Smooth muscle cell (in vitro differentiated cells): ENCODE measurements at regions not wholly inside any gene's neighbourhood (a gene's known extent, or its start where the extent isn't known, plus 50 kb on each side); places are given as distances from the start of the nearest gene placed in this dataset.

Experiments used
- DNase-seq: peaks from one replicate; lab custom pipeline; 2025; ENCODE audit not compliant: unreplicated experiment; lab: John Stamatoyannopoulos, UW
- H2AFZ ChIP-seq: fragments of 200-600 bp; sonication (generic); 2 replicates; pipeline ENCODE4 v1.6.0; 2016; ENCODE audit warnings: antibody characterized with exemption, low read depth, mild to moderate bottlenecking
- H3F3A ChIP-seq: fragments of 200-600 bp; sonication (generic); 2 replicates; pipeline ENCODE4 v1.6.0; 2017; ENCODE audit warnings: antibody characterized with exemption, low read depth
- H3K27ac ChIP-seq: fragments of 200-600 bp; sonication (generic); 2 replicates; pipeline ENCODE4 v1.5.1; 2016; ENCODE audit warnings: low read depth, mild to moderate bottlenecking
- H3K27me3 ChIP-seq: fragments of 200-600 bp; sonication (generic); 2 replicates; pipeline ENCODE4 v1.6.1; 2016; ENCODE audit warnings: low read depth, mild to moderate bottlenecking
- H3K36me3 ChIP-seq: fragments of 200-600 bp; sonication (generic); 2 replicates; pipeline ENCODE4 v1.5.1; 2016; ENCODE audit warnings: low read depth
- H3K4me1 ChIP-seq: fragments of 200-600 bp; sonication (generic); 2 replicates; pipeline ENCODE4 v1.5.1; 2016; ENCODE audit warnings: low read depth
- H3K4me2 ChIP-seq: fragments of 200-600 bp; sonication (generic); 2 replicates; pipeline ENCODE4 v1.6.0; 2016; ENCODE audit warnings: mild to moderate bottlenecking
- H3K4me3 ChIP-seq: fragments of 200-600 bp; sonication (generic); 2 replicates; pipeline ENCODE4 v1.5.1; 2016; ENCODE audit warnings: mild to moderate bottlenecking
- H3K79me2 ChIP-seq: fragments of 200-600 bp; sonication (generic); 2 replicates; pipeline ENCODE4 v1.6.0; 2016; ENCODE audit warnings: low read depth, mild to moderate bottlenecking
- H3K9ac ChIP-seq: fragments of 200-600 bp; sonication (generic); 2 replicates; pipeline ENCODE4 v1.6.0; 2016; ENCODE audit warnings: low read depth
- H3K9me3 ChIP-seq: fragments of 200-600 bp; sonication (generic); replicated peaks from 2 replicates; pipeline ENCODE4 v1.5.1; 2016; ENCODE audit warnings: low read depth
- H4K20me1 ChIP-seq: fragments of 200-600 bp; sonication (generic); 2 replicates; pipeline ENCODE4 v1.6.0; 2016; ENCODE audit warnings: low read depth
- CTCF ChIP-seq: fragments of 200-600 bp; sonication (generic); IDR thresholded peaks from 2 replicates; pipeline ENCODE4 v1.5.1; 2017; ENCODE audit warnings: borderline replicate concordance, mild to moderate bottlenecking, antibody characterized with exemption; ENCODE audit not compliant: insufficient read depth, poor library complexity, severe bottlenecking
- WGBS: methylation state at CpG from one replicate; pipeline ENCODE4 v1.1.7; 2016; ENCODE audit warnings: low lambda C conversion rate; 5-methylcytosine and 5-hydroxymethylcytosine counted together

- H3K9me3 ChIP-seq = peaks cover 6% of the 10 kb centered on the region
- H3K27ac ChIP-seq = no peak overlapping the region
- H2AFZ ChIP-seq = no peak overlapping the region
- H3K4me1 ChIP-seq = no peaks in the 10 kb centered on the region
- no peak overlapping the region for H3K4me2 ChIP-seq
- no peaks in the 10 kb centered on the region for H3K27me3 ChIP-seq
- H3K4me3 ChIP-seq = no peak overlapping the region
- no peaks in the 10 kb centered on the region for H3K36me3 ChIP-seq
- H3K79me2 ChIP-seq = no peaks in the 10 kb centered on the region
- DNase-seq = no peak
- H3F3A ChIP-seq = no peaks in the 10 kb centered on the region
- H4K20me1 ChIP-seq = no peaks in the 10 kb centered on the region
- WGBS = 78% methylated on average over 3 of the region's 3 CpGs
- H3K9ac ChIP-seq = no peak overlapping the region
- no peak for TF ChIP-seq CTCF
Measured at GRCh38 chr14:59060841-59061240, 127.6 kb upstream of the DAAM1 start.

- Histone ChIP-seq H3K4me1 (no peaks in the 10 kb centered on the region), H3K9me3 (peaks cover 6% of the 10 kb centered on the region), H4K20me1 (no peaks in the 10 kb centered on the region), H3K9ac (no peak overlapping the region), H3K4me3 (no peak overlapping the region), H3K36me3 (no peaks in the 10 kb centered on the region), H3F3A (no peaks in the 10 kb centered on the region), H3K4me2 (no peak overlapping the region), H3K27me3 (no peaks in the 10 kb centered on the region), H2AFZ (no peak overlapping the region), H3K27ac (no peak overlapping the region), H3K79me2 (no peaks in the 10 kb centered on the region)
- no peak for TF ChIP-seq CTCF
- 97% methylated on average over 3 of the region's 3 CpGs for WGBS
- no peak for DNase-seq
Measured at GRCh38 chr14:59061292-59061691, 127.2 kb upstream of the DAAM1 start.

GRCh38 chr14:59063259-59063658 lies 125.2 kb upstream of the DAAM1 start:
- H3K9ac ChIP-seq = no peak overlapping the region
- no peak overlapping the region for H3K4me3 ChIP-seq
- no peak for TF ChIP-seq CTCF
- H3K27me3 ChIP-seq = no peaks in the 10 kb centered on the region
- H2AFZ ChIP-seq = no peak overlapping the region
- H3K9me3 ChIP-seq = peaks cover 6% of the 10 kb centered on the region
- no peaks in the 10 kb centered on the region for H3F3A ChIP-seq
- no peaks in the 10 kb centered on the region for H3K36me3 ChIP-seq
- no peak for DNase-seq
- H3K4me2 ChIP-seq = no peak overlapping the region
- WGBS = 74% methylated on average over 2 of the region's 2 CpGs
- H3K79me2 ChIP-seq = no peaks in the 10 kb centered on the region
- H3K27ac ChIP-seq = no peak overlapping the region
- H4K20me1 ChIP-seq = no peaks in the 10 kb centered on the region
- no peaks in the 10 kb centered on the region for H3K4me1 ChIP-seq

DNA sequence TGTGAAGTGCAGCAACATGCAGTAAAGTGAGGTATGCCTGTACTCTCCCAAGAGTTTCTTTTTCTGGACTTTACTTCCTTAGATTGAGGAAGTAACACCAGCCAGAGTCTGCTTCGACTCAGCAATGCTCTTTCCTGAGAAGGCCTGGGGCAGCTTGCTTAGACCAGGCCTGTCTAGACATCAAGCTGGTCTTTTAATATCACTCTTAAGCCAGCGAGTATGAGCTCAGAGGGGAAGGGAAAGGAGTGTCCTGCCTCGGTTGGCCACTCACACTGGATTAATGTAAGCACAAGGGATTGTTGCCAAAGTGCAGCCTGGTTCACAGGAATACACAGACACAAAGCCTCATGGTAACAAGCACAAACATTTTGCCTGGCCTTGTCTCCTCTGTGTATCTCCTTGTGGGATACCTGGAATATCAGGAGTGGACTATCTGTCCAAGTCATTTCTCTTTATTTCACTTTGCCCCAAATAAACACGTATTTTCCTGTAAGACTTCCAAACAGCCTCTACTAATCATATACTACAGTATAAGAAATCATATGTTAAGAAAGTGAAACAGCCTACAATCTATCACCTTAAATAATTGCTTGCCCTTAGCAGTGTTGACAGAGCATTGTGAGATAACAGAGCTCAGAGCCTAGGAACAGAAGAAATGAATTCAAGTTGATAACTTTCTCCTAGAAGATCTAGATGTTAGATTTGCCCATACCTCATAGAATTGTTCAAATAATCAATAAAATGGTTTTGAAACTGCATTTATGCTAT lies 121.2 kb upstream of the DAAM1 start:
- Histone ChIP-seq H4K20me1 (no peaks in the 10 kb centered on the region), H3K36me3 (no peaks in the 10 kb centered on the region), H2AFZ (peak overlapping the region; percentile 67), H3K9me3 (peaks cover 6% of the 10 kb centered on the region), H3K4me3 (no peak overlapping the region), H3K4me1 (no peaks in the 10 kb centered on the region), H3K4me2 (no peak overlapping the region), H3K9ac (no peak overlapping the region), H3F3A (no peaks in the 10 kb centered on the region), H3K27ac (no peak overlapping the region), H3K27me3 (no peaks in the 10 kb centered on the region), H3K79me2 (no peaks in the 10 kb centered on the region)
- no peak for TF ChIP-seq CTCF
- 34% methylated on average over 4 of the region's 4 CpGs for WGBS
- DNase-seq = no peak
